ENCODE measurements at regions not wholly inside any gene's neighbourhood (a gene's known extent, or its start where the extent isn't known, plus 50 kb on each side); places are given as distances from the start of the nearest gene placed in this dataset.

GRCh38 chr14:44287858-44288257, 219.2 kb downstream of the FSCB start:
- TF ChIP-seq CTCF (IDR thresholded peaks at IDR 0.05) (no peak), POLR2A (IDR thresholded peaks at IDR 0.05) (no peak)
